ENCODE measurements at regions not wholly inside any gene's neighbourhood (a gene's known extent, or its start where the extent isn't known, plus 50 kb on each side); places are given as distances from the start of the nearest gene placed in this dataset.
"Not testable (repeated sequence)": the region's sequence is repeated elsewhere in the genome, so short reads cannot be mapped to it uniquely, and the experiment has no call there.

- FAIRE-seq: no peak
Observed at GRCh38 chr3:4228295-4228694, 74.9 kb upstream of the SETMAR start.

- FAIRE-seq: no peak
Observed at GRCh38 chr3:4231041-4231440, 72.1 kb upstream of the SETMAR start.

- FAIRE-seq: no peak
Observed at GRCh38 chr3:4232798-4233197, 70.4 kb upstream of the SETMAR start.

GRCh38 chr3:4233488-4233887 lies 69.7 kb upstream of the SETMAR start:
- no peak for FAIRE-seq

- no peak for FAIRE-seq
Observed at GRCh38 chr3:4234889-4235288, 68.3 kb upstream of the SETMAR start.

GRCh38 chr3:4235690-4236089 lies 67.5 kb upstream of the SETMAR start:
- no peak for FAIRE-seq

GRCh38 chr3:4241595-4242170 lies 61.5 kb upstream of the SETMAR start:
- no peak for FAIRE-seq

- no peak for FAIRE-seq
Observed at GRCh38 chr3:4245671-4246070, 57.5 kb upstream of the SETMAR start.

GRCh38 chr3:4247391-4247790 lies 55.8 kb upstream of the SETMAR start:
- FAIRE-seq: no peak

GRCh38 chr3:4250064-4250463 lies 53.1 kb upstream of the SETMAR start:
- no peak for FAIRE-seq

- FAIRE-seq: no peak
Observed at GRCh38 chr3:4251412-4251811, 51.8 kb upstream of the SETMAR start.

- FAIRE-seq: not testable (repeated sequence)
Observed at GRCh38 chr3:4253072-4253832, 49.9 kb upstream of the SETMAR start.
